Stimulated activated CD4-positive, alpha-beta T cell treated with anti-CD3 and anti-CD28 coated beads, Interleukin-12 subunit alpha, Interleukin-12 subunit beta, amount 100 ng/mL, for 48 hours (primary cell): ENCODE measurements at regions not wholly inside any gene's neighbourhood (a gene's known extent, or its start where the extent isn't known, plus 50 kb on each side); places are given as distances from the start of the nearest gene placed in this dataset.

Source experiments
- DNase-seq, 3 donors: peaks; one replicate each; pipeline ENCODE4 v3.0.0-alpha.2; 2020; ENCODE audit warnings: low read depth in 2 of 3, low spot score in 1 of 3

GRCh38 chr18:39795350-39795749, 2159.7 kb upstream of the PIK3C3 start:
- no peak for DNase-seq

DNA sequence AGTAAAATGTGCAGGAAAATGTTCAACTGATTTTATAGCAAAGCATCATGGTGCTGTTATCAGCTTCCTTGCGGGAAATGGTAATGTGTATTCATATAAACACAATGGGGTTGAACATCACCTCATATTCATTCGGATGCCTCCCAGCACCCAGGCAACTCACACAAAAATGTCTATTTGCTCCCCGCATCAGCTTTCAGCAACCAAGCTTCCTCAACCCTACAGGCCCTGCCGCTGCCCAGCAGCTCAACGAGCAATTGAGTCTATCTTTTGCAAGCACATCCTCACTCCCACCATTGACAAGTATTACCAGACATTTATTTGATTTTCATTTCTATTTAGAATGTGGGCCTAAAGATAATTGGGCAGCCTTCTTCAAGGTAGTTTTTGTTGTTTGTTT, 2161.4 kb upstream of the PIK3C3 start:
- no peak for DNase-seq

- DNase-seq, result no peak
Observed at GRCh38 chr18:39788383-39788782, 2166.7 kb upstream of the PIK3C3 start.

DNA sequence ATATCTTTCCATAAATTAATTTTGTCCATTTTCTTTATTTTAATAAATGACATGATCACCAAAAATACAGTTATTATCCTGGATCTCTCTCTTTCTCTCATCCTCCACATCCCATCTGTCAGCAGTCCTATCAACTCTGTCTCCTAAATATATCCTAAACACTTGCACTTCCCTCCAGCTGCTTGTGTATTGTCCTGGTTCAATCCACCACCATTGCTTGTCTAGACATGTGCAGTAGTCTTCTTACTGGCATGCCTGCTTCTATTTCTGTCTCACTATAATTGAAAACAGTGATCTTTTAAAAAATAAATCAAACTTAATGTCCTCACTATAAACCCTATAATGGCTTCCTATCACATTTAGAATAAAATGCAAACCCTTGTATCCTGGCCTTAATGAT, 2168.6 kb upstream of the PIK3C3 start:
- DNase-seq, result no peak

- no peak for DNase-seq
Observed at GRCh38 chr18:39784541-39784940, 2170.5 kb upstream of the PIK3C3 start.

GRCh38 chr18:39781565-39781964, 2173.5 kb upstream of the PIK3C3 start:
- DNase-seq, result no peak

- DNase-seq, result no peak
Observed at GRCh38 chr18:39780774-39781173, 2174.3 kb upstream of the PIK3C3 start.

DNA sequence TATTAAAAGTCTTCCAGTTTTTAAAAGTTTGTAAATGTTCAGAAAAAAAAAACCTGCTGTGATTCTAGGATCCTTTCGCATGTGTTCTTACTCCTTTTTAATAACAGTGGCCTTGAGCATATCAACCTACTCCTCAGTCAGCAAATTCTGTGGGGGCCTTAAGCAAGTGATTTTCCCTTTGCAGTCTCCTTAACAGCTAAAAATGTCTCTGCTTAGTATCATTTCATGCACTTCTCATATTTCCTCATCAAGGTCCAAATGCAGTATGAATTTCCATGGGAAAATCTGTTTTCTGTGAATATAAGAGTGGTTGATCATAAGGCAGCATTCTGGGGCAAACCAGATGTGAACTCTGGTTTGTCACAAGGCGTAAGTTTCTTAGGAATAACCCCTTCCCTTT, 2175.1 kb upstream of the PIK3C3 start:
- no peak for DNase-seq

- DNase-seq, result no peak
Observed at GRCh38 chr18:39776766-39777165, 2178.3 kb upstream of the PIK3C3 start.

GRCh38 chr18:39774957-39775598, 2180.0 kb upstream of the PIK3C3 start:
- DNase-seq, result no peak

- no peak for DNase-seq
Observed at GRCh38 chr18:39773646-39774045, 2181.4 kb upstream of the PIK3C3 start.

DNA sequence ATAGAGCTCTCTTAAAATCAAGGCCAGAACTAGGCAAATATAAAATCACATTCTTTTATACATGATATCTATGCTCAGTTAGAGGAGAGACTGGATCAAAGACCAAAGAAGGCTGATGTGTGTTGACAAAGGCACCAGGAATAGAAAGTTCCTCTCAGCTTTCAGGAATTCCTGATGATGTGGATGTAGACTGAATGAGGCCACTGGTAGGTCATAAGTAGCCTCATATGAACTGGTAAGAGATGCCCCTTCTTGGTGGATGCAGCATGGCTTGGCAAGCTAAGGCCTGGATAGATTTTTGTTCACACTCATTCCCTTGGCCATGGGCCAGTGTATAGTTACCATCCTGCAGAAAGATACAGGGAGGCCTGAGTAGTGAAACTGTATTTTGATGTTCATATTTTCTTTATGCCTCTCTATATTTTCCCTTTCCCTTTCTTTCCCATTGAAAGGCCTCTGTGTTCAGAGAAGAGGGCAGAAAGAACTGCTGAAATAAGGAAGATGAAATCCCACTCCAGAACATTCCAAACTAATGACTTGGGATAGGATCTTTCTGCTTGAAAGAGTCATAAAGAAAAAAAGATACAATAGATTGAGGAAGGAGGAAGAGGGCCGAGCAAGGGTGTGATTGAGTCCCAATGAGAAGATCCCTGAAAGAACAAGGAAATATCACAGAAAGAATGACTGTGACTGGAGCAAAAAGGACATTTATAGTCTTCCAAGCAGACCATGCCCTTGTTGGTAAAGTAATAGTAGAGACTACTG, 2182.7 kb upstream of the PIK3C3 start:
- no peak for DNase-seq

- DNase-seq, result no peak
Observed at GRCh38 chr18:39770399-39770798, 2184.6 kb upstream of the PIK3C3 start.

DNA sequence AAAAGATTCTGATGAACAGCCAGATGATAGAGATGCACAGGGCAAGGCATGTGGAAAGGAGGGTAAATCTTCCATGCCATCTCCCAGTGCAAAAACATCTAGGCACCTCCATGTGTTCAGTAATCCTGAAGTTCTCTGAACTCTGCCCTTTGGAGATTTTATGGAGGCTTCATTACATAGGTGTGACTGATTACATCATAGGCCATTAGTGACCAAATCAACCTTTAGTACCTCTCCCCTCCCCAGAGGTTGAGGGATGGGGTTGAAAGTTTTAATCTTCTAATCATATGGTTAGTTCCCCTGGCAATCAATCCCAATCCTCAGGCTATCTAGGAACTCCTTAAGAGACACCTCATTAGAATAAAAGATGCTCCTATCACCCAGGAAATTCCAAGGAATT, 2190.2 kb upstream of the PIK3C3 start:
- DNase-seq, result no peak

GRCh38 chr18:39761273-39761672, 2193.8 kb upstream of the PIK3C3 start:
- DNase-seq, result no peak

- no peak for DNase-seq
Observed at GRCh38 chr18:39759926-39760325, 2194.3 kb upstream of the CELF4 start.

GRCh38 chr18:39753178-39753577, 2187.6 kb upstream of the CELF4 start:
- DNase-seq, result no peak

DNA sequence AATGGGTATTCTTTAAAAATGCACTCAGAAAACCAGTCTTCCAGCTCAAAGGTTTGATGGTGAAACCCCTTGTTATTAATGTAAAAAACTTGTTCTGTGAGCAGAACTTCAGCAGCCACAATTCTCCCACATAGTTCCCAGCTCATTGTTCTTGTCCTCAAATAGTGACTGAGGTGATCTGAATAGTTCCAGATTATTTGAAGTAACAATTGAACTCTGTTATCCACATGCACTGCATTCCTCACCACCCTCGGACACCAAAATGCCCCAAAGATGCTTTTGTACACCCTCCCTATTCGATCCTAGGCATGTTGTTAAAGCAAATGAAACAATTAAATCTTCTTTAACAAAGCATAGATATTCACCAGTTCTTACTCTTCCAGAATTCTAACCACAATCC, 2186.8 kb upstream of the CELF4 start:
- no peak for DNase-seq

- no peak for DNase-seq
Observed at GRCh38 chr18:39751921-39752320, 2186.3 kb upstream of the CELF4 start.

GRCh38 chr18:39751161-39751560, 2185.6 kb upstream of the CELF4 start:
- DNase-seq, result no peak

- DNase-seq, result no peak
Observed at GRCh38 chr18:39749154-39749553, 2183.6 kb upstream of the CELF4 start.

DNA sequence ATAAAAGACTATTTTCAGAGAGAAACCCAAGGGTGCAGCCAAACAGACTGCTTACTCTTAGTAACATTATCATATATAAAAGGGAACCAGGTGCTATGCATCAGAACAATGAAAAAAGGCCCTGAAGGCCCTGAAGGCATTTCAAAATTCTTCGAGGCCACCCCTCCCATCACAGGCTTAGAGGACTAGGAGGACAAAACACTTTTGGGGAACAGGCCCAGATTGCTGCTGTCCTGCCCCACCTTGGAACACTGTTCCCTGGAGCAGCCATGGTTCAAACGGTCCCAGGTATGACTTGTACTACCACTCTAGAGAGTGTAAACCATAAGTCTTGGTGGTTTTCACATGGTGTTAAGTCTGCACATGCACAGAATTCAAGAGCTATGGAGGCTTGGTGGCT, 2183.1 kb upstream of the CELF4 start:
- DNase-seq, result no peak

GRCh38 chr18:39746201-39746600, 2180.6 kb upstream of the CELF4 start:
- DNase-seq, result no peak
